ENCODE measurements at regions not wholly inside any gene's neighbourhood (a gene's known extent, or its start where the extent isn't known, plus 50 kb on each side); places are given as distances from the start of the nearest gene placed in this dataset.

DNA sequence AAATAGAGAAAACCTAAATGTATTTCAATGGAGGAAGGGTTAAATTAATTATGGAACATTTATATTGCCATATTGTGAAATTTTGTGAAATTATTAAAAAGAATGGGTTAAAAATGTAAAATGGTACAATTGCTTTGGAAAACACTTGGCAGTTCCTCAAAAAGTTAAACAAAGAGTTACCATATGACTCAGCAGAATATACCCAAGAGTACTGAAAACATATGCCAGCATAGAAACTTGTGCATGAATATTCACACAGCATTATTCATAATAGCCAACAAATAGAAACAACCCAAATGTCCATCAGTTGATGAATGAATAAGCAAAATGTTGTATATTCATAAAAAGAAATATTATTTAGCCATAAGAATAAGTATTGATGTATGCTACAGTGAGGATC, 181.0 kb upstream of the MAST4 start:
- TF ChIP-seq, protein P1, sequence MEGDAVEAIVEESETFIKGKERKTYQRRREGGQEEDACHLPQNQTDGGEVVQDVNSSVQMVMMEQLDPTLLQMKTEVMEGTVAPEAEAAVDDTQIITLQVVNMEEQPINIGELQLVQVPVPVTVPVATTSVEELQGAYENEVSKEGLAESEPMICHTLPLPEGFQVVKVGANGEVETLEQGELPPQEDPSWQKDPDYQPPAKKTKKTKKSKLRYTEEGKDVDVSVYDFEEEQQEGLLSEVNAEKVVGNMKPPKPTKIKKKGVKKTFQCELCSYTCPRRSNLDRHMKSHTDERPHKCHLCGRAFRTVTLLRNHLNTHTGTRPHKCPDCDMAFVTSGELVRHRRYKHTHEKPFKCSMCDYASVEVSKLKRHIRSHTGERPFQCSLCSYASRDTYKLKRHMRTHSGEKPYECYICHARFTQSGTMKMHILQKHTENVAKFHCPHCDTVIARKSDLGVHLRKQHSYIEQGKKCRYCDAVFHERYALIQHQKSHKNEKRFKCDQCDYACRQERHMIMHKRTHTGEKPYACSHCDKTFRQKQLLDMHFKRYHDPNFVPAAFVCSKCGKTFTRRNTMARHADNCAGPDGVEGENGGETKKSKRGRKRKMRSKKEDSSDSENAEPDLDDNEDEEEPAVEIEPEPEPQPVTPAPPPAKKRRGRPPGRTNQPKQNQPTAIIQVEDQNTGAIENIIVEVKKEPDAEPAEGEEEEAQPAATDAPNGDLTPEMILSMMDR (IDR thresholded peaks at IDR 0.05 in 2 of 3, conservative IDR thresholded peaks at IDR 0.05 in 1 of 3; ENCODE audit: borderline replicate concordance in 1 of 3, insufficient read depth in 1 of 3, low read depth in 2 of 3, low read length in 2 of 3), result no peak
- no peak for TF ChIP-seq POLR2A (IDR thresholded peaks at IDR 0.05; ENCODE audit: borderline replicate concordance, extremely low read depth, insufficient read depth, insufficient read length)
- TF ChIP-seq FOSL1 (IDR thresholded peaks at IDR 0.05; ENCODE audit: low read depth), result no peak
- no peak for TF ChIP-seq YY1 (IDR thresholded peaks at IDR 0.05; ENCODE audit: extremely low read depth, insufficient replicate concordance, low read depth, low read length)
- TF ChIP-seq, protein P2, sequence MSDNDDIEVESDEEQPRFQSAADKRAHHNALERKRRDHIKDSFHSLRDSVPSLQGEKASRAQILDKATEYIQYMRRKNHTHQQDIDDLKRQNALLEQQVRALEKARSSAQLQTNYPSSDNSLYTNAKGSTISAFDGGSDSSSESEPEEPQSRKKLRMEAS (IDR thresholded peaks at IDR 0.05), result no peak
- no peak for TF ChIP-seq TCF7L2 (IDR thresholded peaks at IDR 0.05; ENCODE audit: borderline replicate concordance, extremely low read depth, insufficient read depth, insufficient read length)
- TF ChIP-seq JUND (IDR thresholded peaks at IDR 0.05), result no peak
